GM19467 (cell line): ENCODE measurements at regions not wholly inside any gene's neighbourhood (a gene's known extent, or its start where the extent isn't known, plus 50 kb on each side); places are given as distances from the start of the nearest gene placed in this dataset.
"Not testable (repeated sequence)": the region's sequence is repeated elsewhere in the genome, so short reads cannot be mapped to it uniquely, and the experiment has no call there.

Source experiments
- ATAC-seq: cut with Tn5 transposase; IDR thresholded peaks from one replicate; pipeline ENCODE4 v1.9.1; 2021; ENCODE audit warnings: mild to moderate bottlenecking, moderate library complexity; ENCODE audit not compliant: unreplicated experiment

DNA sequence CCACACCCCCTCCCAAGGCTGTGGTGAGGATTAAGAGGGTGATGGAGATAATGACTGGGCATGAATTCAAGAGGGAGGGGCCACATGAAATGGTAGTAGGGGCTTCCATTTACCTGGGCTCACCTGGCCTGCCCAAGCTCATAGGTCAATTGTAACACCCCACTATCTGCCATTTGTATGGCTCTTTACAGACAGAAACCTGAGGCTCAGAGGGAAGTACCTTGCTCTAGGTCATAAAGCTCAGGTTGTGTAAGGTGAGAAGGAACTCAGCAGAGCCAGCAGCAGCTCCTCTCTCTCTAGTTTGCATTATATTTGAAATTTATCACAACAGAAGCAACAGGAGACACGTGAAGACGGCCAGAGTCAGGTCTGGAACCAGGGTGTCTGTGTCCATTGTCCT, 133.4 kb upstream of the ALDH1B1 start:
- no peak for ATAC-seq

DNA sequence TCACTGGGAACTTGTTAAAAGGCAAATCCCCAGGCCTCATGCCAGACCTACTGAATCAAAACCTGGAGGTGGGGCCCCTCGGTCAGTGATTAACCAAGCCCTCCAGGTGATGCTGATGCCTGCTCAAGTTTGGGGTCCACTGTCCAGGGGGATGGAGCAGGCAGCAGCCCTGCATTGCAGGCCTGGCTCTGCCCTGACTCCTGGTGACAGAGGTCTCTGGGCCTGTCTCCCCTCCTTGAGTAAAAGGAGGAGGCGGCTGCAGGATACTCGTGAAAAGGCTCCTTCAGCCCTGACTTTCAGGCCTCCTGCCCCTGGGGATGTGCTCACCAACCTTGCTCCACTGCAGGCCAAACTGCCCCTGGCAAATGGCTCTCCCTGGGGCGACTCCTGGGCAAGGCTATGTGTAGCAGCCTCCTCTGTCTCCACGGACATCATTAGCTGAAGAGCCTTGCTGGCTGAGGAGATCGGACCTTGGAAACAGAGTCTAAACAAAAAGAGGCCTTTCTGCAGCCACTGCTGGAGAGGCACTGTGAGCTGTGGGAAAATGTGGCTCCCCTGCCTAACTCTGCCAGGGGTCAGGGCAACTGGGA, 134.8 kb upstream of the ALDH1B1 start:
- no peak for ATAC-seq

DNA sequence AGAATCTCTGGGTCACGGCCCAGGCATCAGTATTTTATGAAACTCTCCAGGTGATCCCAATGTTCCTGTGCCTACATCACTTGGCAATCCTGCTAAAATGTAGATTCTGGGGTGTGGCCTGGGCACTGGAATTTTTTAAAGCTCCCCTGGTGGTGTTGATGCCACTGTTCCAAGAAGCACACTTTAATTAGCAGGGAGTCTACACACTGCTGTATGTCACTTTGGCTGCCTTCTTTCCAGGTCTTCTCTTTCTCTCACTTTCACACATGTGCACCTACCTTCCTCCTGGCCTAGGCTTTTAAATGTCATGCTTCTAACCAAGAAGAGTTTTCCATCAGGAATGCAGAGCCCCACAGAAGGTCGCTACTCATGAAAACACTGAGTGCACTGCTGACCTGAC, 136.0 kb upstream of the ALDH1B1 start:
- no peak for ATAC-seq

DNA sequence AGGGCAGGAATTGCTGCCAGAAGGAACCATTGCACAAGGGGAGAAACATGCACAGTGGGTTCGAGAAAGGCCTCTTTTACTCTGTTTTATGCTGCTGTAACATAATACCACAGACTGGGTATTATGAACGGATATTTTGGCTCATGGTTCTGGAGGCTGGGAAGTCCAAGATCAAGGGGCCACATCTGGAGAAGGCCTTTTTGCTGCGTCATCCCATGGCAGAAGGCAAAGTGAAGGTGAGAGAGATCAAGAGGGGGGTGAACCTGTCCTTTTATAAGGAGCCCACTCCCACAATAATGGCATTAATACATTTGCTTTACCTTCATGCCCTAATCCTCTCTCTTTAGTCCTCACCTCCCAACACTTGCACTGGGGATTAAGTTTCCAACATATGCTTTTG, 136.9 kb upstream of the ALDH1B1 start:
- no peak for ATAC-seq

DNA sequence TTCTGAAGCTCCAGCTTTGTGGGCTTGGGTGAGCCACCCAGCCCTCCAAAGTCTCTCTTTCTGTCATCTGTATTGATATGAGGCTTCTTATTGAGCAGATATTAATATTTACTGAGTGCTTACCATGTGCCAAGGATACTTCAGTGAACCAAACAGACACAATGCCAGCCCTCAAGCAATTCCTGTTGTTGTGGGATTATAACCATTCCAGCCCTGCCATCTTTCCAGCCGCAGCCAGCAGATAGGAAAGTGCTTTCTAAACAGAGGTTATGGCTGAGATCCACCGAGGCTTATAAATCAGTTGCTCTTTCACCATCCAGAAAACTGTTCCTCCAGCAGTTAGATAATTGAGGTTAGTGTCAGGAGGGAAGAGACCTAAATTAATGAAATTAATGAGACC, 137.7 kb upstream of the ALDH1B1 start:
- ATAC-seq = no peak

DNA sequence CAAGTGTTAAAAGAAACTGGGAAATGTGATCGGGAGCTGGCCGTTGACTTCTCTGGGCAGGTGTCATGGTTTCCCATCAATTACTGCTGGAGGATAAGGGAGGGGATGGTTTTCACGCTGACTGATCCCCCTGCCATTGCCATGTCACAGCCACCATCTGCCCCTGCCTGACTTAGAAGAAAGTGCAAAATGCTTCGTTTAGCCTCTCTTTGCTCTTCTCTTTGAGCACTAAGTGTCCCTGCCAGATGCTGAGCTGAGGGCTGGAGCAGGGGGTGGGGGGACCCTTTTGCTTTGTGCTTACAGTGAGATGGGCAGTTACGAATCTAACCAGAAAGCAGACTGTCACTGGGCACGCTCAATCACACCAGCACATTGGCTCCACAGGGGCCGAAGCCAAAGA, 138.4 kb upstream of the ALDH1B1 start:
- ATAC-seq = no peak

DNA sequence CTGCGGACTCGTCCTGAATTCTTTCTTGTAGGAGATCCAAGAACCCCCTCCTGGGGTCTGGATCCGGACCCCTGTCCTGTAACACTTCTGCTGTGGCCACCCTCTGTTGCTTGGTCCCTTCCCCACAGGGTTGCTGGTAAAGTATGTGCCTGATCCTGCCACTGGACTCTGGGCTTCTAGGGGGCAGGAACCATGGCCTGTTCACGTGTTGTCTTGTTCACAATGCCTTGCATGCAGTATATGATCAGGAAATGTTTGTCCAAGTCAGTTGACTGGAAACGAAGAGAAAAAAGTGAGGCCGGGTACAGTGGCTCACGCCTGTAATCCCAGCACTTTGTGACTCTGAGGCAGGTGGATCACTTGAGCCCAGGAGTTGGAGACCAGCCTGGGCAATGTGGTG, 139.3 kb upstream of the ALDH1B1 start:
- no peak for ATAC-seq

DNA sequence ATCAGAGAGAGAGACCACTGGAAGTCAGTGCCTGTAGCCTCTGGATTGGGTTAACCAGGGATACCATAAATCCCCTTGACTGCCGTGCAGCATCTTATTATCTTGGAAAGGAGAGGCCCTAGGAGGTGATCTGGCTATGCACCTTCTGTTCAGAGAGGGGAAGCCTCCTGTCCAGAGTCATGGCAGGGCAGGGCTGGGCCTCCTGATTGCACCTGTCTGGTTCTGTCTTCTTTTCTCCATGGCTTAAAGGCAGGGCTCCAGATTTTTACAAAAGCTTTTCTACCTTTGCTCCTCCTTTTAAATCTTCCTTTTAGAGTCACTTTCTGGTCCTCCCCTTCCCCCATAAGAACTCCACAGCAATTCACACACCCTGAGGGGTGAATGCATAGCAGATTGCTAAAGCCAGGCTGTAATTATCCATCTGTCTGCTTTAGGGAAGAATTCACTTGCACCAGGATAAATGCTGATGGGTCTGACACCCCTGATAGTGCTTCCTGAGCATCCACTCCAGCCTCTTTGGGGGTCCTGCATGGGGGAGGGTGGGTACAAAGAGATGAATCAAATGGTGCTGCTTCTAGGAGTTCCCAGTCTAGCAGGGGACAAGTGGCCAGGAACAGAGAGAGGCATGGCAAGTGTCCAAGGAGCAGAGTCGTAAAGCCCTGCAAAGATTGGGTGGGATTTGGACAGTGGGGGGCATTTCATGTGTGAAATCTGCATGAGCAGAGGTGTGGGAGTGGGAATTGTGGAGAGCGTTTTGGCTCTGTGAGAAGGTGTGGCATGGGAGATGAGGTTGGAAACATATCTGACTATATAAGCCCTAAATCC, 141.3 kb upstream of the ALDH1B1 start:
- no peak for ATAC-seq

DNA sequence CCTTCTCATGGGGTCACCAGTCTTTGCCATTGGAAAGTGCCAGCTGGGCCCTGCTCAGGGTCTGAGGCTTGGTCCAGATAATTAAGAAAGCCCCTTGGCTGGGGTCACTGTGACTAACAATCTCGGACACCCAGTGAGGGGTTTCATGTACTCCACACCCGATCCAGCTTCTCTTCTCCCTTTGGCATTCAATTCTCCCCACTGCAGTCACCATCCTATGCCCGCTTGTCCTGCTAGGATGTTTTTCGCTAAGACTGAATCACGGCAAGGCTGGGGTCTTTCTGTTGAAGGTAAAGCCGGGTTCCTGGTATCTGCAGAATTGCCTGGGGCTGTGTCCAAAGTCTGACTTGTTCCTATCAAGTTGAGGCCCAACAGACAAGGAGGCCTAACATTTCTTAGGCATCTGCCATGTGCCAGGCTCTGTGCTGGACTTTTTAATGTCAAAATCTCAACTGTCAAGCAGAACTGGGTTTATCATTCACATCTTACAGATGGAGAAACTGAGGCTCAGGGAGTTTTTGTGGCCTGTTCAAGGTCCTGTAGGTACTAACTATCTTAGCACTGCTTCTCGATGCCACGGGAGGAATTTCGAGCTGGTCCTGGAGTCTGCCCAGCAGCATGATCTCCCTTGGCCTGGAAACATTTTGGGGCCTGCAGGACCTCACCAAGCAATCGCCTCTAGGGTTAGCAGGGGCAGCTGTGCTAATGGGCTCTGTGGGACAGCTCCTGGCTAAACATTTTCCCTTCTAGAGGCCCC, 142.0 kb upstream of the ALDH1B1 start:
- no peak for ATAC-seq

DNA sequence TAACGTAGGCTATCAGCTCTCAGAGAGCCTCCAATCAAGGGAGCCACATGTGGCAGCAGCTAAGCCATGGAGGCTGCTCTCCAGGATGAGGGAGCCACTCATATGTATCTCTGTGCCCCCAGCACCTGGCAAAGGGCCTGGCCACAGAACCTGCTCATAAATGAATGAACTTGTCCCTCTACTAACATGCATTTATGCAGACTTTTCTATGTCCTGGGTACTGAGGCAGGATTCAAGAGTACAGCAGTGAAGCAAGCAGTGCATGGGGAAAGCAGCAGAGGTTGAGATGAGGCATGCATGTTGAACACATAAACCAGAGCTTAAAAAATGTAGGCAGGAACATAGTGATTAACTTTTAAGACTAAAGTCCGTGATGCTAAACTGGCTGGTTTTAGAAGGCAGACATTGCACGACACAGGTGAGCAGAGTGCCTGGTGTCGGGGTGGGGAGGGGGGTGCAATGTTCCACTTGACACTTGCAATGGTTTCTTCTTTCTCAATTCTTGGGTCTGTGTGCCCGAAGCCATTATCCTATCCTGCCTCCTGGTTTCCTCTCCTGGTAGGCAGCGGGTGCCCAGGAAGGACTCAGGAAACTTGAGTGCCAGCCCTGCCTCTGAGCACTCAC, 142.8 kb upstream of the ALDH1B1 start:
- ATAC-seq = no peak

DNA sequence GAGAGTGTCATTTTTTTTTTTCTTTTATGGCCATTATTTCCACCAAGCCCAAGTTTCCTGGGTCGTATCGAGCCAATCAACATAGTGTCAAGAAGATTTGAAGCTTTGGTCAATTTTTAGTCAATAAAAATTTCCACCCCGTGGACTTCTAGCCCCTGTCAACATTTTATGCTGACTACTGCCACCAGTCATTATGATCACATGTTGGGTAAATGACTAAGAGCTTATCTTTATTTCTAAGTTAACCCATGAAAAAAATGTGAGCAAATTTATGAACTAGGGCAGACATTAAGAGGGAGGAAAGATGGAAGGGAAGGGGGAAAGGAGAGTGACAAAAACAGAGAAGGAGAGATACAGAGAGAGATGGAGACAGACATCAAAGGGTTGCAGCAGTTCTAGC, 143.5 kb upstream of the ALDH1B1 start:
- no peak for ATAC-seq

DNA sequence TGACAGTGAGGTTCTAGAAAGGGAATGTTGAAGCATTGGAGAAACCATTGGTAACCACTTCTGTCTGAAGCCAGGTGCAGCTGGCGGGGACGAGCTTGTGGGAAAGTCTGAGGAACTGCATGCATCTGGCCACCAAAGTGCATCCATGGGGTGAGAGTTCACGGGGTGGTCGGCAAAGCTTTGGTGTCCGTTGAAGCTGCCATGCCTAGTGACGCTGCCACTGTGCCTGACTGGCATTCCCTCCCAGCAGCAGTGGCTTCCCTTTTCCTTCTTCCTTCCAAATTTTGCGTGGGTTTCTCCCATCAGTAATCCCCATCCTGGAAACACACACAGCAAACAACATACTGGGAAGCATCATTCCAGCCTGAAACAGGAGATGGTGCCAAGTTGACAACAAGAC, 145.7 kb upstream of the ALDH1B1 start:
- no peak for ATAC-seq

DNA sequence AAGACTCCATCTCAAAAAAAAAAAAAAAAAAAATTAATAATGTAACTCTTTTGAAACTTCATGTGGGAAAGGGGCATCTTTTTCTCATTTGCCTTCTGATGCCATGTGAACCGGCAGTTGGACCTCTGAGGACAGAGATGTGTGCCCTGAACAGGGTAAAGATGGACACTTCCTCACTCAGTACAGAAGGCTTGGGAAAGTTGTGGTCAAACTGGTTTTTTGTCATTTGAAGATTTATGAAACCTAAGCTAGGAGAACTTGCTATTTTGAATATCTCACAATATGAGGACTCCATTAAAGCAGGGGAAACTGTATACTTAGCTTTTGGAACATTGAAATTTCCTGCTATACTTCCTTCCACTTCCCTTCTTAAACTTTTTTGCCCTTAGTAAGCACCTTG, 147.5 kb upstream of the ALDH1B1 start:
- no peak for ATAC-seq

DNA sequence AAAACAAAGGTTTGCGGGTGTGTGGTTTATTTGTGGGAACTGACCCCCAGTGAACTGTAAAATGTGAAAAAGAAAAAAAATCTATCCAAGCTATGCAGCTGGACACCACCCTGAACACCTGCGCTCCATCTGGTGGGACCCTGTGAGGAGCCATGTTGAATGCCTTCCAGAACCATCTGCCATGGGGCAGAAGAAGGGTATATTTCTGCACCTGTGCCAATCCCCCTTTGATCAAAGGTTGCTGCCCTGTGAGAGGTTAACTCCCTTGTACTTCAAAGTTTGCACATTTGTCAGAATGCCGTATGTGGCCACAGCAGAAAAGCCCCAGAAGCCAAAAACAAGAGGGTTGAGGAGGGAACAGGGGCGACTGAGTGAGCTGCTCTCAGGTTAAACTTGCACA, 148.5 kb upstream of the ALDH1B1 start:
- no peak for ATAC-seq

DNA sequence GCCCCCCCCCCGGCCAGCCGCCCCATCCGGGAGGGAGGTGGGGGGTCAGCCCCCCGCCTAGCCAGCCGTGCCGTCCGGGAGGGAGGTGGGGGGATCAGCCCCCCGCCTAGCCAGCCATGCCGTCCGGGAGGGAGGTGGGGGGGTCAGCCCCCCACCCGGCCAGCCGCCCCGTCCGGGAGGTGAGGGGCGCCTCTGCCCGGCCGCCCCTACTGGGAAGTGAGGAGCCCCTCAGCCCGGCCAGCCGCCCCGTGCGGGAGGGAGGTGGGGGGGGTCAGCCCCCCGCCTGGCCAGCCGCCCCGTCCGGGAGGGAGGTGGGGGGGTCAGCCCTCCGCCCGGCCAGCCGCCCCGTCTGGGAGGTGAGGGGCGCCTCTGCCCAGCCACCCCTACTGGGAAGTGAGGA, 150.4 kb upstream of the ALDH1B1 start:
- ATAC-seq = not testable (repeated sequence)

DNA sequence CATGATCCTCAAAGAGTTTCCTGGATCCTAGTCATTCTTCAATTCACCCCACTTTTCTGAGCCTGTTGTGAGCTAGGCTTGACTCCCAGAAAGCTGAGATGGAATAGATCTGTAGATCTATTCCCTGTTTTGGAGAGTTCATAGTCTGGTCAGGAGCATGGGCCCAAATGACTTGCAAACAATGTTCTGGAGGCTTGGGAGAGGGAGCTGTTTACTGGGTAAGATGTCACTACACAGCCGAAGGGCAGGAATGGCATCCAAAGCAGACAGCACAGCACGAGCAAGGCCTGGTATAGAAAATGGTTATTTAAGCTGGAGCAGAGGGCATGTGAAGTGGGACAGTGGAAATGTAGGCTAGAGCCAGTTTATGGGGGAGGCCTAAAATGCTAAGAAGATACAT, 152.5 kb upstream of the ALDH1B1 start:
- no peak for ATAC-seq

DNA sequence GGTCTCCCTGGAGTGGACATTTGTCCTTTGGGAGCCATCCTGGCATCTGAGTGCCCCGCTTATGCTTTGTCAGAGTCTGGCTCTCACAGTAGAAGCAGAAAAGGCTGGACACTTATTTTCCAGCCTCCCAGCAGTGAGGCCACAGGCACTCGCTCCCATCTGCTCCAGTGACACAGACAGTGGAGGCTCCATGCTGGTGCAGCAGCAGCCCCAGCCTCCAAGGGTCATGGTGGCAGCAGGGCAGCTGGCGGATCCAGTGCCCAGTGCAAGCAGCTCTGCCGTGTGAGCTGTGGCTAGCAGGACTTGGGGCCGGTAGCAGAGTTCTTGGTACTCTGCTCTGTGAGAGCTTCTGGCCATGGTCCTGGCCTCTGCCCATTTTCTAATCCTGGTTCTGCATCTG, 157.3 kb upstream of the ALDH1B1 start:
- no peak for ATAC-seq

DNA sequence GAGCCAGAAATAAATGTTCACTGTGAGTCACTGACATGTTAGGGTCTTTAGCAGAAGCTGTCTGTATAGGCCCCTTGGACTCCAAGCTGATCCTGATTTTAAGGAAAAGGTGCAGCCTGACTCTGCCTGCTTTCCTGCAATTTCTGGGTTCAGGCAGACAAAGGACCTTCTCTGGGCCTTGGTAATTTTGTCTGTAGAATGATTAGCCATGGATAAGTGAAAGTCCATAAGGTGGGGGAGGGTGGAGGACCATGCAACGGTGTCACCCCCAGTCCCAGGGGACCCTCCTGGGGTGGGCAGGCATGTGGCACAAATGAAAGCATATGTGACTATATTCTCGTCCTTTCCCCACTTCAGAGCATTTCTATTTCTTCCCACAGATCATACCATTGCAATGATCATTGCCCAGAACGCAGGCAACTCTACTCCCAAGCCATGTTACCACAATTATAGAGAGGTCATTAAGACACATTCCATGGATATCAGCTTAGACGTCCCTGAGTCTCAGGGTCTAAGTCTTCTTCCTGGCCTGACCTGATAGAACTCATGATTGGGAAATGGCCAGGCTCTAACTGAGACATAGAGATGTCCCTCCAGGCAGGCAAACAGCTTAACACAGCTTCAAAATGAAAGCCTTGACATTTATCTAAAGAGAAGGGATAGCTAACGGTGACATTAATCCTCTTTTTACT, 157.9 kb upstream of the ALDH1B1 start:
- no peak for ATAC-seq

DNA sequence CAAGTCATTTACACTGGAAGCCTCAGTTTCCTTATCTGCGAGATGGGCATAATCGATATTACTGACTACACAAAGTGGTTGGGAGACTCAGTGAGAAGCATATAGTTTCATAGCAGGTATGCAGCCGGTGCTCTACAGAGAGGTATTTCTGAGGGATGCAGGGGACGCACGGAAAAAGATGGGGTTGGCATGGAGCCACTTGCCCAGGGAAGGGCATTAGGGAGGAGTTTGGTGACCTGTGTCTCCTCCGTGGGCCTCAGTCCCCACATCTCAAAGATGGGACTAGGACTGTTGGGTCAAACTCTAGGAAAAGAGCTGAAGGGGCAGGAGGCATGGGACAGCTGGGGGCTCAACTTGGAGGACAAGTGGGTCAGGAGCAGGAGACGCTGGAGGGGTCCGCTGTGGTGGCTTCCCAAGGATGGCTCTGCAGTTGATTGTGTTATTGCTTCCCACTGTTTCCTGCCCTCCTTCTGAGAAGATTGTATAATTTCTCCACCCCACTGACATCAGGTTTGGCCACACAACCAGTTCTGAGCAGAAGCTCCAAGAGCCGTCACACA, 158.6 kb upstream of the ALDH1B1 start:
- ATAC-seq = no peak

DNA sequence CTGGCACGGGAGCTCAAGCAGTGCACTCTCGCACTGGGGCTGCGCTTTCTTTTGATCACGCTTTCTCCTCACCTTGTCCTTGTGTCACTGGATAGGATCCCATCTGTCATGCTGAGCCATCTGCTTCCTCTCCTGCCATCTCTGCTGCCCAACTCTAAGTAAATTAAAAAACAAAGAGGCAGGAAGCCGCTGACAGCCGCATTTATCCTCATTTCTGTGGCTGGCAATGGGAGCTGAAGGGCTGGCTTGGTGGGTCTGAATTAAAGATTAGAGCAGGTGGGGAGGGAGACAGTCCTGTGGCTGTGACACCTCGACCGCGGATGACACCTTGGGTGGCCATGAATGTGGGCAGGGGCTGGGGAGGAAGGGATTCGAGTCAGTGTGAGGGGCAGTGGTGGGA, 159.2 kb upstream of the ALDH1B1 start:
- ATAC-seq = no peak

DNA sequence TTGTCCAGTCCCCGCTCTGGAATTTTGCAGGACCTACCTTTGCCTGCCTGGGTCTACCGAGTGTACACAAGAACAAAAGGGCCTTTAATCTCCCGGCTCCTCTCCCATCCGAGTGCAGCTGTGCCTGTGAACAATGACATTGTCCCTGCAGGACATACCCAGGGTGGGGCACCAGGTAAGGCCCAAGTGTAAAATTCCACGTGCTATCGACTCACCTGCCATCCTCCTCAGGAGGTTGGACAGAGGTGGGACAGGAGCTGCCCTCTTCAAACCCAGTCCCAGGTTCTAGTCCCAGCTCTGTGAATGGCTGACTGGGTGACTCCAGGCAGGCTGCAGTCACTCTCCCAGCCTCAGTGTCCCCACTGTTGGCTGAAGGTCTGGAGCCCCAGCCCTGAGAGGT, 159.6 kb upstream of the ALDH1B1 start:
- no peak for ATAC-seq
